Erythroblast (primary cell): ENCODE measurements at regions not wholly inside any gene's neighbourhood (a gene's known extent, or its start where the extent isn't known, plus 50 kb on each side); places are given as distances from the start of the nearest gene placed in this dataset.

Source experiments
- GATA1 ChIP-seq: IDR thresholded peaks from 2 replicates; pipeline ENCODE4 v1.6.1; 2011; ENCODE audit warnings: low read depth, mild to moderate bottlenecking, control low read depth, low read length, moderate library complexity
- POLR2A ChIP-seq: IDR thresholded peaks from 2 replicates; pipeline ENCODE4 v1.6.1; 2011; ENCODE audit warnings: mild to moderate bottlenecking, low read length

GRCh38 chr1:219518907-219519248 is 94.0 kb downstream of the ZC3H11B start:
- TF ChIP-seq POLR2A, result no peak
- no peak for TF ChIP-seq GATA1
